ENCODE measurements at regions not wholly inside any gene's neighbourhood (a gene's known extent, or its start where the extent isn't known, plus 50 kb on each side); places are given as distances from the start of the nearest gene placed in this dataset.

DNA sequence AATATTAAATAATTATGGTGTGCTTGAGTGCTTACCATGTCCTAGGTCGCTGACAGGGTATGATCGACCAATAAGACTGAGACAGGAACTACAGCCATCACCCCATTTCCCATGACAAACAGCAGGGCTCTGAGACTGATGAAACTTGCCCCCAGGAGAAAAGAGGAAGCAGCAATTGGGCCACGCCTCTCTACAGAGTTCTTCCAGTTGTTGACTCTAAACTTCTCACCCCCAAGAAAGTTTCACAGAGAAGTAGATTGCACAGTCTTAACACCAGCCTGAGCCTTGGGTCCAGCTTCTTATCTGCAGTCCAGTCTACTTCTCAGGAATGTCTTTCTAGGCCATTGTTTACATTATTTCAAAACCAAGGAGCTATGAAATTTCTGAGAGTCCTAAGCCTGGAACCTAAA, 182.2 kb upstream of the ANKRD55 start:
- H3K4me1 ChIP-seq, result peaks cover 0 to 14% (median 0%) of the 10 kb centered on the region in 4 donors
- no peak for TF ChIP-seq POLR2A (IDR thresholded peaks at IDR 0.05)
- TF ChIP-seq, protein P1, sequence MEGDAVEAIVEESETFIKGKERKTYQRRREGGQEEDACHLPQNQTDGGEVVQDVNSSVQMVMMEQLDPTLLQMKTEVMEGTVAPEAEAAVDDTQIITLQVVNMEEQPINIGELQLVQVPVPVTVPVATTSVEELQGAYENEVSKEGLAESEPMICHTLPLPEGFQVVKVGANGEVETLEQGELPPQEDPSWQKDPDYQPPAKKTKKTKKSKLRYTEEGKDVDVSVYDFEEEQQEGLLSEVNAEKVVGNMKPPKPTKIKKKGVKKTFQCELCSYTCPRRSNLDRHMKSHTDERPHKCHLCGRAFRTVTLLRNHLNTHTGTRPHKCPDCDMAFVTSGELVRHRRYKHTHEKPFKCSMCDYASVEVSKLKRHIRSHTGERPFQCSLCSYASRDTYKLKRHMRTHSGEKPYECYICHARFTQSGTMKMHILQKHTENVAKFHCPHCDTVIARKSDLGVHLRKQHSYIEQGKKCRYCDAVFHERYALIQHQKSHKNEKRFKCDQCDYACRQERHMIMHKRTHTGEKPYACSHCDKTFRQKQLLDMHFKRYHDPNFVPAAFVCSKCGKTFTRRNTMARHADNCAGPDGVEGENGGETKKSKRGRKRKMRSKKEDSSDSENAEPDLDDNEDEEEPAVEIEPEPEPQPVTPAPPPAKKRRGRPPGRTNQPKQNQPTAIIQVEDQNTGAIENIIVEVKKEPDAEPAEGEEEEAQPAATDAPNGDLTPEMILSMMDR (IDR thresholded peaks at IDR 0.05), result no peak
- H3K27ac ChIP-seq, result peak overlapping the region in 3 of 4 donors; percentile 55 to 80 (median 78)
- H3K27me3 ChIP-seq, result no peaks in the 10 kb centered on the region
- H3K4me3 ChIP-seq, result no peak overlapping the region
- peaks cover 0 to 4% (median 0%) of the 10 kb centered on the region in 4 donors for H3K9me3 ChIP-seq
- peak in 2 of 3 donors; percentile 85 to 89 for DNase-seq
- H3K36me3 ChIP-seq, result no peaks in the 10 kb centered on the region

DNA sequence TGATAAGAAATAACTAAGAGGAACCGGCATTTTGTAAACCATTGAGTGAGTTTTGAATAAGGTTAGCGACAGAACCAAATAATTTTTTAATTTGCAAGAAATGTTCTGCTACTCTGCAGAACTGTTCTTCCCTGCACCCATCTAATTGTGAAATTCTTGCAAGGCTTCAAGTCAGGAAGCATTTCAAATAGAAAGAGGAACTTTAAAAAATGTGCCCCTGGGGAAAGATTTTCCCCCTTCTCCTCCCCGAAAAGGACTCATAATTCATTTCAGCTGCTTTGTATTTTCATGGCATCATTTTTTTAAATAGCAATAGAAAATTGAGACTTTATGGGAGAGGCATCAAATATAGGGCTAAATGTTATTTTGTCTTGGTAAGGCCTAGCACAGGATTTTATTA, 180.9 kb upstream of the ANKRD55 start:
- Histone ChIP-seq H3K36me3 (no peaks in the 10 kb centered on the region), H3K9me3 (peaks cover 0 to under 1% (median 0%) of the 10 kb centered on the region in 4 donors), H3K27me3 (no peaks in the 10 kb centered on the region), H3K4me3 (no peak overlapping the region), H3K27ac (peak overlapping the region in 3 of 4 donors; percentile 55 to 80 (median 78)), H3K4me1 (peaks cover 0 to 14% (median 0%) of the 10 kb centered on the region in 4 donors)
- no peak for TF ChIP-seq POLR2A (IDR thresholded peaks at IDR 0.05)
- TF ChIP-seq, protein P1 (IDR thresholded peaks at IDR 0.05), result no peak
- DNase-seq, result no peak

DNA sequence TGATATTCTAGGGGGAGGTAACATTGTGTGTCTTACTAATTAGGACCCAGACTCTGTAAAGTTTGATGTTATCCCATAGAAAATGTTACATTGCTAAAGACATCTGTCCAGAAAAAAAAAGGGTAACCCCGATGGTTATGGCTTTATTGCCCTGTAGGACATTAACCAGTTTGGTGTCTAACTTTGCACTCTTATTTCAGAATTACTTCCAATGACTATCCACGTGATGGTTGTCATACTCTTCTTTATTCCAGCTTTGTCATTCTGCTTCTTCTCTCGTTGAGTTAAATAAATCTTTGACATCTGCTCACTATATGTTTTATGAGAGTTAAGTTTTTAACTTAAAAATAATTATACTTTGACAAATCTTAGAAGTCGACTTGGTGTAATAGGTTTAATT, 180.4 kb upstream of the ANKRD55 start:
- TF ChIP-seq, protein P1 (IDR thresholded peaks at IDR 0.05), result no peak
- TF ChIP-seq POLR2A (IDR thresholded peaks at IDR 0.05), result no peak
- no peaks in the 10 kb centered on the region for H3K36me3 ChIP-seq
- H3K27ac ChIP-seq, result peak overlapping the region in 1 of 4 donors; percentile 78
- no peaks in the 10 kb centered on the region for H3K9me3 ChIP-seq
- no peak for DNase-seq
- peaks cover 0 to 14% (median 0%) of the 10 kb centered on the region in 4 donors for H3K4me1 ChIP-seq
- no peak overlapping the region for H3K4me3 ChIP-seq
- no peaks in the 10 kb centered on the region for H3K27me3 ChIP-seq

DNA sequence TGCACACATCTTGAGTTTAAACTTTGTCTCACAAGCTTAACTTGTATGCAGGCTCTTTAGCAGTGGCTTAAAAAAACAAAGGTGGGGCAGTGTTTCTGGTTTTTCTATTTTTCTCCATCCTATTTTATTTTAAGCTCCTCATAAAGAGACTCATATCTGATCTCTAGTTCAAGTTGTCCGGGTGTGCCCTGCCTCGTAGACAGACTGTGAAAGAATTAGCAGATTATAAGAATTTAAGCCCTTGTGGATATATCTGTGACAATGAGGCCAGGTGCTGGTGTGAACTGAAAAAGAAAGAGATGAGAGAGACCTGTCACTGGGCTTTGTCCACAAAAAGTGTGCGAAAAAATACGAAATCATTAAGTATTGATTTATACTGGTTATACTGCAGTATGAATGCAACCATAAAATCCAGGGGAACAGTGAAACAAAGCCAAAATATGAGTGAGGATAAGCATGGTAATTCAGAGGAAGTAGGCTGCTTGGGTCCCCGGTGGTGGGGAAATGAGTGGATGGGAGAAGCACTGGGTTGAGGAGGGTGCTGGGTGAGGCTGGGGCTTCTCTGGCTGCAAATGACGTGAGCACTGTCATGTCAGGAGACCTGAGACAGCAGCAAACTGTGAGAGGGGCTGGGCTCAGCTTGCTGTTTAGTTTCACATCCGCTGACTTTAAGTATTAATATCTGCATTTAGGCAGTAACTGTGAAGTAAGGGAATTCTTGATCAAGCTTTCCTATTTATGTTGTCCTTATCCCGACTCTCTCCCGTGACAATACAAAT, 179.7 kb upstream of the ANKRD55 start:
- DNase-seq, result peak in 2 of 3 donors; percentile 88 to 90
- peaks cover 0 to 14% (median 0%) of the 10 kb centered on the region in 4 donors for H3K4me1 ChIP-seq
- no peaks in the 10 kb centered on the region for H3K9me3 ChIP-seq
- TF ChIP-seq POLR2A (IDR thresholded peaks at IDR 0.05), result no peak
- TF ChIP-seq, protein P1 (IDR thresholded peaks at IDR 0.05), result no peak
- H3K27ac ChIP-seq, result peak overlapping the region in 3 of 4 donors; percentile 9 to 78 (median 61)
- H3K27me3 ChIP-seq, result no peaks in the 10 kb centered on the region
- no peak overlapping the region for H3K4me3 ChIP-seq
- no peaks in the 10 kb centered on the region for H3K36me3 ChIP-seq

DNA sequence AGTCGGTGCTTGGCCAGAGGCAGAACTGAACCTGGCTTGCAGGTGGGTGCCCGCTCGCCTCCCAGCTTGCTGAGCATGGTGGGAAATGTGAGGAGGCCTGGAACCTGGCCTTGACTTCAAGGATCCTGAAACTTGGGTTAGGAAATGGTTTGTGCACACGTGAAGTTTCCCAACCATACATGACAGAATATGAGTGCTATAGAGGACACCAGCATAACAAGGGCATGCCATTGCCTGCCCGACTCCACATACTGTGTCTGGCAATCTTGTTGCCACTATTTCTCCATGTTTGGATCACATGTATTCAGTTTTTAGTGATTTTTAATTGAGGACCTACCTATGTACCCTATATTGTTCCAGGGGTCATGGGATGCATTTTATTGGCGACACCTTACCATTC, 177.6 kb upstream of the ANKRD55 start:
- DNase-seq, result no peak
- H3K9me3 ChIP-seq, result no peaks in the 10 kb centered on the region

More for the DNA sequence above, 177.6 kb upstream of the ANKRD55 start:
- Histone ChIP-seq H3K4me1 (peaks cover 0 to 14% (median 0%) of the 10 kb centered on the region in 4 donors), H3K27ac (no peak overlapping the region), H3K36me3 (no peaks in the 10 kb centered on the region), H3K4me3 (no peak overlapping the region), H3K27me3 (no peaks in the 10 kb centered on the region)
- no peak for TF ChIP-seq POLR2A (IDR thresholded peaks at IDR 0.05)
- TF ChIP-seq, protein P1 (IDR thresholded peaks at IDR 0.05), result no peak
